Neural crest cell (in vitro differentiated cells): ENCODE measurements at regions not wholly inside any gene's neighbourhood (a gene's known extent, or its start where the extent isn't known, plus 50 kb on each side); places are given as distances from the start of the nearest gene placed in this dataset.

Source experiments
- DNase-seq: peaks from one replicate; pipeline ENCODE4 v3.0.0; 2021; ENCODE audit warnings: low read depth, mixed read lengths, low spot score
- H3K27ac Mint-ChIP-seq: one replicate; pipeline ENCODE4 v1.8.0; 2021; ENCODE audit warnings: mild to moderate bottlenecking, mixed read lengths; ENCODE audit not compliant: unreplicated experiment
- H3K27me3 Mint-ChIP-seq: 2 replicates; pipeline ENCODE4 v1.8.0; 2021; ENCODE audit warnings: low read depth, mild to moderate bottlenecking, mixed read lengths
- H3K36me3 Mint-ChIP-seq: 2 replicates; pipeline ENCODE4 v1.8.0; 2021; ENCODE audit warnings: low read depth, mild to moderate bottlenecking, mixed read lengths
- H3K4me1 Mint-ChIP-seq: 2 replicates; pipeline ENCODE4 v1.8.0; 2021; ENCODE audit warnings: mixed read lengths
- H3K4me3 Mint-ChIP-seq: one replicate; pipeline ENCODE4 v1.8.0; 2021; ENCODE audit warnings: mild to moderate bottlenecking, mixed read lengths
- H3K9me3 Mint-ChIP-seq: 2 replicates; pipeline ENCODE4 v1.8.0; 2021; ENCODE audit warnings: mixed read lengths
- TF ChIP-seq, protein P1 (sequence below): fragments of 200-600 bp; sonication (generic); conservative IDR thresholded peaks from 2 replicates; pipeline ENCODE4 v1.5.0; 2021; ENCODE audit warnings: antibody characterized with exemption, mild to moderate bottlenecking

GRCh38 chr4:187663076-187663475 lies 332.5 kb upstream of the ZFP42 start:
- no peak overlapping the region for H3K27ac Mint-ChIP-seq
- TF ChIP-seq, protein P1, sequence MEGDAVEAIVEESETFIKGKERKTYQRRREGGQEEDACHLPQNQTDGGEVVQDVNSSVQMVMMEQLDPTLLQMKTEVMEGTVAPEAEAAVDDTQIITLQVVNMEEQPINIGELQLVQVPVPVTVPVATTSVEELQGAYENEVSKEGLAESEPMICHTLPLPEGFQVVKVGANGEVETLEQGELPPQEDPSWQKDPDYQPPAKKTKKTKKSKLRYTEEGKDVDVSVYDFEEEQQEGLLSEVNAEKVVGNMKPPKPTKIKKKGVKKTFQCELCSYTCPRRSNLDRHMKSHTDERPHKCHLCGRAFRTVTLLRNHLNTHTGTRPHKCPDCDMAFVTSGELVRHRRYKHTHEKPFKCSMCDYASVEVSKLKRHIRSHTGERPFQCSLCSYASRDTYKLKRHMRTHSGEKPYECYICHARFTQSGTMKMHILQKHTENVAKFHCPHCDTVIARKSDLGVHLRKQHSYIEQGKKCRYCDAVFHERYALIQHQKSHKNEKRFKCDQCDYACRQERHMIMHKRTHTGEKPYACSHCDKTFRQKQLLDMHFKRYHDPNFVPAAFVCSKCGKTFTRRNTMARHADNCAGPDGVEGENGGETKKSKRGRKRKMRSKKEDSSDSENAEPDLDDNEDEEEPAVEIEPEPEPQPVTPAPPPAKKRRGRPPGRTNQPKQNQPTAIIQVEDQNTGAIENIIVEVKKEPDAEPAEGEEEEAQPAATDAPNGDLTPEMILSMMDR = no peak
- H3K27me3 Mint-ChIP-seq = no peaks in the 10 kb centered on the region
- no peaks in the 10 kb centered on the region for H3K36me3 Mint-ChIP-seq
- no peaks in the 10 kb centered on the region for H3K4me1 Mint-ChIP-seq
- H3K9me3 Mint-ChIP-seq = peaks cover 6% of the 10 kb centered on the region
- DNase-seq = no peak
- no peak overlapping the region for H3K4me3 Mint-ChIP-seq

GRCh38 chr4:187664011-187664410 lies 331.6 kb upstream of the ZFP42 start:
- no peak overlapping the region for H3K4me3 Mint-ChIP-seq
- no peaks in the 10 kb centered on the region for H3K27me3 Mint-ChIP-seq
- no peak overlapping the region for H3K27ac Mint-ChIP-seq
- TF ChIP-seq, protein P1 = no peak
- no peaks in the 10 kb centered on the region for H3K4me1 Mint-ChIP-seq
- peaks cover 6% of the 10 kb centered on the region for H3K9me3 Mint-ChIP-seq
- H3K36me3 Mint-ChIP-seq = no peaks in the 10 kb centered on the region
- DNase-seq = no peak

DNA sequence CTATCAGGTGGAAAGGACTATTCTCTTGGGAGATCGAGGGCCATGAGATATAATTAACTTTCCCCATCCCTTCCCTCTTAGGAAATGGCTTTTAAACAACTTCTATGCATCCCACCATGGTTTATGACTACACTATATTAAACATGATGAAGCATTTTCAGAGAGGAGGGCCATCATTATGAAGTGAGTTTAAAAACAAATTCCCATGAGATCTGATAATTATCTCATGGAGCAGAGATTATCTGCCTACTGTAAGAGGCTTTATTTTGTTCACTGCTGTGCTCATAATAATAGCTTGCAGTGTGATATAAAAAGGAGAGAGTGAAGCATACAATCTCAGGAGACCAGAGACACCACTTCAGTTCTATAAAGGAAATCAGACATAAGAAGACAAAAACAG lies 330.5 kb upstream of the ZFP42 start:
- H3K27ac Mint-ChIP-seq = no peak overlapping the region
- no peak for DNase-seq
- no peaks in the 10 kb centered on the region for H3K4me1 Mint-ChIP-seq
- H3K27me3 Mint-ChIP-seq = no peaks in the 10 kb centered on the region
- H3K36me3 Mint-ChIP-seq = no peaks in the 10 kb centered on the region
- H3K9me3 Mint-ChIP-seq = peaks cover 4% of the 10 kb centered on the region
- TF ChIP-seq, protein P1 = no peak
- H3K4me3 Mint-ChIP-seq = no peak overlapping the region

- Mint-ChIP-seq H3K9me3 (peaks cover 9% of the 10 kb centered on the region), H3K27ac (no peak overlapping the region), H3K4me3 (no peak overlapping the region), H3K36me3 (no peaks in the 10 kb centered on the region), H3K4me1 (no peaks in the 10 kb centered on the region), H3K27me3 (no peaks in the 10 kb centered on the region)
- TF ChIP-seq, protein P1 = no peak
- no peak for DNase-seq
These were observed 329.5 kb upstream of the ZFP42 start for GRCh38 chr4:187666034-187666433.

DNA sequence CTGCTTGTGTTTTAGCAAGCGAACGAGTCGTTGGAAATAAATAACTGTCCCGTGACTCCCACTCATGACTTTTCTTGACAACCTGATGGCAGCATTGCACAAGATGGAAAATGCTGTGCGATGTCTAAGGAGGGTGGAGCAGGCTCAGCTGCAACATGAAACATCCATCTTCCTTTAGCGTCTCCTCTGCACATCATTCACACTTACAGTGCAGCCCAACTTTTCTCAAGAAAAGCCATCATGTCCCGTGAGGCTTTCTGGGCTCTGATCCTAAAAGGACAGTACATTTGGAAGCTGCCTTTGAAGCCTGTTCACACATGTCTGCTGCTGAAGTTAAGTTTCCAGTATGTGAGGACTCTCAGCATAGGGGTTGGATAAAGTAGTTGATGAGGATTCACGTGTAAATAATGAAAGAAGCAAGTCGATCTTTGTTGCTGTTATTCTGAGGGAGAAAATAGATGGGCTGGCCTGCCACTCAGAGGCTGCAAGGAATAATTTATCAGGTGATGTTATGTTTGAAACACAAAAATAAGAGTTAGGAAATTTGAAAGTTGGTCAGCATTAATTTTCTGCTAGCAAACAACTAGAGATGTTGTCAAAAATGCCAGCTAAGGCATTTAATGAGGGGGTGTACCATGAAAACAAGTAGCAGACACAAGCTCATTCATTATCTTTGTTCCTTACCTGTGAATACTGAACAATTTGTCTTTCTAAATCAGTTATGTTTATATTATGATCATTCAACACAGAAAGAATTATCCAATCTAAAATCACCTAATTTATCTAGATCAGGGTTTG lies 328.7 kb upstream of the ZFP42 start:
- no peak for DNase-seq
- TF ChIP-seq, protein P1 = no peak
- peaks cover 6% of the 10 kb centered on the region for H3K9me3 Mint-ChIP-seq
- H3K36me3 Mint-ChIP-seq = no peaks in the 10 kb centered on the region
- no peak overlapping the region for H3K27ac Mint-ChIP-seq
- no peaks in the 10 kb centered on the region for H3K4me1 Mint-ChIP-seq
- no peak overlapping the region for H3K4me3 Mint-ChIP-seq
- H3K27me3 Mint-ChIP-seq = no peaks in the 10 kb centered on the region
